ENCODE measurements at regions not wholly inside any gene's neighbourhood (a gene's known extent, or its start where the extent isn't known, plus 50 kb on each side); places are given as distances from the start of the nearest gene placed in this dataset.

DNA sequence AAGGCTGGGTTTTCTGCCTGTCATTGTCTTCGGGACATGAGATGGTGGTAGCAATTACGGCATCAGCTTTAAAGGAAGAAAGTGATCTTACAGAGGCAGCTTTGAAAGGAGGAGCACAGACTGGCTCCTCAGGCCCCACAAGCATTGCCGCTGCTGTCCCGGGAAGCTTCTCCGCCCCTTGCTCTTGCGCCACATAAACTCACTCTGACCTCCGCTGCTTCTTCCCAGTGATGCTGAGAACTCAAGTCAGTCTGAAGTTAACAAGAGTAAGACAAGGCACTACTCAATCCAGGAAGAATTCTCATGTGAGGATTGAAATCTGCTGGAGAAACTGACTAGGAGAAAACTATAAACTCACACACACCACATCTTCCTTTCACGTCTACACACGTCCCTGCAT lies 112.4 kb upstream of the RIOK3 start:
- no peak for ATAC-seq

More for the DNA sequence above, 112.4 kb upstream of the RIOK3 start:
- no peak overlapping the region for H3K4me2 ChIP-seq (ENCODE audit: insufficient read depth, low read length)
- DNase-seq (ENCODE audit: extremely low read depth in 1 of 4, low spot score in 3 of 4), result no peak
- ChIA-PET POLR2A (no interaction called here), CTCF (ENCODE audit: low intra/inter-chr PET ratio) (no interaction called here)
- BruUV-seq (replicated peaks), result no TSS peak
- in situ Hi-C loops (cut with MboI) (no loop called here), intact Hi-C loops (cut with micrococcal nuclease) (no loop called here)
- TF ChIP-seq NR2C1 (IDR thresholded peaks at IDR 0.05) (no peak), NR2C1 (tag; IDR thresholded peaks at IDR 0.05) (no peak), CBX2 (IDR thresholded peaks at IDR 0.05; ENCODE audit: insufficient read depth, low read length, poor library complexity, severe bottlenecking) (no peak), ZNF282 (CRISPR knock-in tag; IDR thresholded peaks at IDR 0.05) (no peak), SRSF7 (optimal IDR thresholded peaks at IDR 0.05; ENCODE audit: low read depth, low read length) (no peak), ZNF384 (IDR thresholded peaks at IDR 0.05; ENCODE audit: low read depth, low read length) (no peak), POLR2G (IDR thresholded peaks at IDR 0.05; ENCODE audit: low read depth, low read length) (no peak), FIP1L1 (IDR thresholded peaks at IDR 0.05; ENCODE audit: low read depth, low read length, poor library complexity, severe bottlenecking) (no peak), RAD51 (IDR thresholded peaks at IDR 0.05; ENCODE audit: borderline replicate concordance, low read depth) (no peak), SMARCA4 (IDR thresholded peaks at IDR 0.05) (no peak), ZNF76 (CRISPR knock-in tag; IDR thresholded peaks at IDR 0.05; ENCODE audit: borderline replicate concordance) (no peak)
- TF ChIP-seq, protein P1, sequence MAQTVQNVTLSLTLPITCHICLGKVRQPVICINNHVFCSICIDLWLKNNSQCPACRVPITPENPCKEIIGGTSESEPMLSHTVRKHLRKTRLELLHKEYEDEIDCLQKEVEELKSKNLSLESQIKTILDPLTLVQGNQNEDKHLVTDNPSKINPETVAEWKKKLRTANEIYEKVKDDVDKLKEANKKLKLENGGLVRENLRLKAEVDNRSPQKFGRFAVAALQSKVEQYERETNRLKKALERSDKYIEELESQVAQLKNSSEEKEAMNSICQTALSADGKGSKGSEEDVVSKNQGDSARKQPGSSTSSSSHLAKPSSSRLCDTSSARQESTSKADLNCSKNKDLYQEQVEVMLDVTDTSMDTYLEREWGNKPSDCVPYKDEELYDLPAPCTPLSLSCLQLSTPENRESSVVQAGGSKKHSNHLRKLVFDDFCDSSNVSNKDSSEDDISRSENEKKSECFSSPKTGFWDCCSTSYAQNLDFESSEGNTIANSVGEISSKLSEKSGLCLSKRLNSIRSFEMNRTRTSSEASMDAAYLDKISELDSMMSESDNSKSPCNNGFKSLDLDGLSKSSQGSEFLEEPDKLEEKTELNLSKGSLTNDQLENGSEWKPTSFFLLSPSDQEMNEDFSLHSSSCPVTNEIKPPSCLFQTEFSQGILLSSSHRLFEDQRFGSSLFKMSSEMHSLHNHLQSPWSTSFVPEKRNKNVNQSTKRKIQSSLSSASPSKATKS (CRISPR knock-in tag; IDR thresholded peaks at IDR 0.05), result no peak
- TF ChIP-seq, protein P2, sequence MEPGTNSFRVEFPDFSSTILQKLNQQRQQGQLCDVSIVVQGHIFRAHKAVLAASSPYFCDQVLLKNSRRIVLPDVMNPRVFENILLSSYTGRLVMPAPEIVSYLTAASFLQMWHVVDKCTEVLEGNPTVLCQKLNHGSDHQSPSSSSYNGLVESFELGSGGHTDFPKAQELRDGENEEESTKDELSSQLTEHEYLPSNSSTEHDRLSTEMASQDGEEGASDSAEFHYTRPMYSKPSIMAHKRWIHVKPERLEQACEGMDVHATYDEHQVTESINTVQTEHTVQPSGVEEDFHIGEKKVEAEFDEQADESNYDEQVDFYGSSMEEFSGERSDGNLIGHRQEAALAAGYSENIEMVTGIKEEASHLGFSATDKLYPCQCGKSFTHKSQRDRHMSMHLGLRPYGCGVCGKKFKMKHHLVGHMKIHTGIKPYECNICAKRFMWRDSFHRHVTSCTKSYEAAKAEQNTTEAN (CRISPR knock-in tag; IDR thresholded peaks at IDR 0.05), result no peak
- H3K27ac ChIP-seq (ENCODE audit: extremely low read depth, low read depth, low read length), result no peak overlapping the region
- no peaks in the 10 kb centered on the region for H4K20me1 ChIP-seq (replicated peaks; ENCODE audit: control insufficient read depth, insufficient read depth, low read length)
- H2AFZ ChIP-seq (ENCODE audit: low read depth, low read length), result no peak overlapping the region
- 75% methylated on average over 9 of the region's 9 CpGs for WGBS (ENCODE audit: insufficient coverage, low coverage, missing lambda C conversion rate)
- H3K27me3 ChIP-seq (ENCODE audit: control insufficient read depth in 2 of 2, insufficient read depth in 2 of 2, low read length in 2 of 2), result no peaks in the 10 kb centered on the region
- H3K9ac ChIP-seq (ENCODE audit: insufficient read depth in 1 of 2, low read depth in 2 of 2, low read length in 2 of 2), result no peak overlapping the region
- no peak overlapping the region for H3K4me3 ChIP-seq
- H3K36me3 ChIP-seq (ENCODE audit: control insufficient read depth, insufficient read depth, low read length), result peaks cover 2% of the 10 kb centered on the region; the same call in 1 of the 3 replicates
- no peaks in the 10 kb centered on the region for H3K9me3 ChIP-seq (replicated peaks; ENCODE audit: control insufficient read depth, insufficient read depth, low read depth, low read length)
- no peaks in the 10 kb centered on the region for H3K79me2 ChIP-seq (ENCODE audit: control insufficient read depth, insufficient read depth, low read length)
- peaks cover 6% of the 10 kb centered on the region for H3K9me1 ChIP-seq (ENCODE audit: control insufficient read depth, insufficient read depth, low read length)
- H3K4me1 ChIP-seq (replicated peaks in 1 of 2; ENCODE audit: control insufficient read depth in 2 of 2, insufficient read depth in 2 of 2, low read length in 2 of 2), result no peaks in the 10 kb centered on the region
- FAIRE-seq, result no peak

Measured in K562 (cell line).